ENCODE measurements at regions not wholly inside any gene's neighbourhood (a gene's known extent, or its start where the extent isn't known, plus 50 kb on each side); places are given as distances from the start of the nearest gene placed in this dataset.
"Not testable (repeated sequence)": the region's sequence is repeated elsewhere in the genome, so short reads cannot be mapped to it uniquely, and the experiment has no call there.

- no peak for DNase-seq
Measured at GRCh38 chr9:2523591-2523990, 98.0 kb upstream of the VLDLR start.

- no peak for DNase-seq
Measured at GRCh38 chr9:2524601-2525000, 97.0 kb upstream of the VLDLR start.

- no peak for DNase-seq
Measured at GRCh38 chr9:2525147-2525546, 96.4 kb upstream of the VLDLR start.

GRCh38 chr9:2526071-2526828 lies 95.3 kb upstream of the VLDLR start:
- no peak for DNase-seq

GRCh38 chr9:2531481-2531880 lies 90.1 kb upstream of the VLDLR start:
- DNase-seq, result no peak

GRCh38 chr9:2536511-2536910 lies 85.1 kb upstream of the VLDLR start:
- DNase-seq, result no peak

GRCh38 chr9:2545881-2546490 lies 75.6 kb upstream of the VLDLR start:
- DNase-seq, result no peak

GRCh38 chr9:2555899-2556600 lies 65.5 kb upstream of the VLDLR start:
- DNase-seq, result not testable (repeated sequence)

GRCh38 chr9:2557693-2558092 lies 63.9 kb upstream of the VLDLR start:
- no peak for DNase-seq

- DNase-seq, result no peak
Measured at GRCh38 chr9:2559192-2560152, 62.1 kb upstream of the VLDLR start.

GRCh38 chr9:2560180-2560579 lies 61.4 kb upstream of the VLDLR start:
- DNase-seq, result no peak

- no peak for DNase-seq
Measured at GRCh38 chr9:2565676-2566340, 55.8 kb upstream of the VLDLR start.

GRCh38 chr9:2567922-2568321 lies 53.7 kb upstream of the VLDLR start:
- DNase-seq, result no peak

- DNase-seq, result no peak
Measured at GRCh38 chr9:2568689-2569088, 52.9 kb upstream of the VLDLR start.

- peak; percentile 84 for DNase-seq
Measured at GRCh38 chr9:2570615-2571479, 50.7 kb upstream of the VLDLR start.

Data from suppressor macrophage treated with lipopolysaccharide for 4 hours (primary cell).